GM19240 (cell line): ENCODE measurements at regions not wholly inside any gene's neighbourhood (a gene's known extent, or its start where the extent isn't known, plus 50 kb on each side); places are given as distances from the start of the nearest gene placed in this dataset.

Experiments
- DNase-seq: peaks from one replicate; pipeline ENCODE4 v3.0.0; 2011; ENCODE audit warnings: low spot score; ENCODE audit not compliant: insufficient read length

DNA sequence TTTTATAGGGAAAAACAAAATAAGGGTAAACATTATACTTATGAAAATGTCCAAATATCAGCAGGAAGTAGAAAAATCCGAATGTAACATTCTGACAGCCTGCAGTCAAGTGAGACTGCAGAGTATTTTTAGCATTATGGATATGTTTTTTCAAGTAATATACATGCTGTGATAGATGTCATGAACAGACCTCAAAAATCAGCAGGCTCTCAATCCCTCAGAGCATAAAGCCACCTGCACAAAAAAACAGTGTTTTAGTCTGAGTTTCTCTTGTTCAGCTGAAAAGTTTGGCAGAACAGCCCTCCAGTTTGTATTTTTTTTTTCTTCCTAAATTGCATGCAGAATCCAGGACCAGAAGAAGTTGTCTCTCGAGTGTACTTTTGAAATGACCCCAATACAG lies 219.1 kb upstream of the FMN2 start:
- DNase-seq: no peak

DNA sequence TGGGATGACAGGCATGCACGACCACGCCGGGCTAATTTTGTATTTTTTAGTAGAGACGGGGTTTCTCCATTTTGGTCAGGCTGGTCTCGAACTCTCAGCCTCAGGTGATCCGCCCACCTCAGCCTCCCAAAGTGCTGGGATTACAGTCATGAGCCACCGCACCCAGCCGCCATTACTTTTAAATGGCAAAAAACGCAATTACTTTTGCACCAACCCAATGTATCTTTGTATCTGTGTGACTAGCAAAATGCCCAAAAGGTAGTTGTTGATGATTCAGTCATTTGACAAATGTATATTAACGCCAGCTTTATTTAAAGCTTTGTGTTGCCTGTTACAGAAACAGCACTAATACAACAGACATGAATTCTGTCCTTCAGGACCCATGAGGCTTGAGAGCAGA lies 216.9 kb upstream of the FMN2 start:
- DNase-seq: no peak

DNA sequence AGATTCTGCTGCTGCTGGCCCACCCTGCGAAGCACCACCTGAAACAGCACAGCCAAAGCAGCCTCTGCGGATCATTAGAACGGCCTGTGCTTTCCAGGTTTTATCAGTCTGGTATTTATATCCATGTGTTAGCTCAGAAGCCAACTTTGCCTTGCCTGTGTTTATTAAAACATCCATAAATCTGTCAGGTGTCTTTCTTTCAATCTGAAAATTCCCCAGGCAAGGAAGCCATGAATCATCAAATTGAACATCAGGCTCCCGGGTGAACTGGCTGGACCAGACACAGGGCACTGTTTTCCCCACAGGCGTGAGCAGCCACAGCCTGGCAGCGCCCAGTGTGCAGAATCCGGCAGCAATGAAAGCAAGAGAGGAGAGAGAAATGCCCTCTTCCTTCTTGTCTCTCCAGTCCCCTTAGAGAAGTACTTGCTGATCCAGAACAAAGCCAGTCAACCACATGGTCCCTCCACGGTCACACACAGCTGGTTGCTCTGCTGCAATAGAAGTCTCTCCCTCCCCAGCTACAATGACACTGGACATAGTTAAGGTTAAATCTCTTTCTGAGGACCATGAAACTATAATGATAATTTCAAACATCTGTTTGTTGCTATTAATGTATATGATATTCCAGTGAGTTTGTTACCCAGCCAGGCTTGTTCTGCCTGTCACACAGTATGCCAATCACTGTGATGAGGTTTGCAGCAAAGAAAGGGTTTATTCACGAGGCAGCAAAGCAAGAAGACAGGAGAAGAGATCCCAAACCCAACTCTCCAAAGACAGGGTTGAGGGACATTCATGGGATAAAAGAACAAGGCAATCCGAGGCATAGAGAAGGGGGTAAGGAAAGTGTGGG lies 212.1 kb upstream of the FMN2 start:
- DNase-seq: no peak

DNA sequence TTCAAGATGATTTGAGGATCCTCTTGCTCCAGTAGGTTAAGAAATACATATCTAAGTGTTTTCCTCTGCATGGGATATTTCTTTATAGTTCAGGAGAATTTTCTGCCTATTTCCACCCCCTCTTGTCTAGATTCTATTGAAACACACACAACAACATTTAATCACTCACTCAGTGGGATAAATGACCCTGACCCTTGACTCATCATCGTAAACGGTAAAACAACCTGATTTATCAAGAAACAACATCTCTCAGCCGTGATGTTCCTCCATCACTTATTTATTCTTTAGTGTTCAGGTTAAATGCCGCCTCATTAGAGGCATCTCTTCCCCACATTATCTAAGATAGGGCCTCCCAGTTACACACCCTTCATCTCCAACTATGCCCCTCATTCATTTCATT lies 208.7 kb upstream of the FMN2 start:
- DNase-seq: no peak

DNA sequence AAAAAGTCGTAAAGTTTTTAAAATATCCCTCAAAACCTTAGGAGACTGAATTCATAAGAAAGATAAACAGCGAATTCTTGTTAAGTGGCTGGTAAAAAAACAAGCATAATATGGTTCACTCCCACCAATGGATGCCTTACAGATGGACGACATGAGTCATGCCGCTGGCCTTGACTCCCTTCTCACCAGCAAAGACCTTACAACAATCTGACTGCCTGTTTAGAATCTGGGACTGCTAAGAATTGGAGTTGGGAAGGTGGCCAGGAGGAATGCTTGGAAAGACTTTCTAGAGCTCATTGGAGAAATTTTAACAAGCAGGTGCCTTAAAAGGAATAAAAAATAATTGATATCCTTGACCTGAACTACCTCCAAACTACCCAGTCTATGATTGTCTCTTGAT lies 206.9 kb upstream of the FMN2 start:
- DNase-seq: no peak

DNA sequence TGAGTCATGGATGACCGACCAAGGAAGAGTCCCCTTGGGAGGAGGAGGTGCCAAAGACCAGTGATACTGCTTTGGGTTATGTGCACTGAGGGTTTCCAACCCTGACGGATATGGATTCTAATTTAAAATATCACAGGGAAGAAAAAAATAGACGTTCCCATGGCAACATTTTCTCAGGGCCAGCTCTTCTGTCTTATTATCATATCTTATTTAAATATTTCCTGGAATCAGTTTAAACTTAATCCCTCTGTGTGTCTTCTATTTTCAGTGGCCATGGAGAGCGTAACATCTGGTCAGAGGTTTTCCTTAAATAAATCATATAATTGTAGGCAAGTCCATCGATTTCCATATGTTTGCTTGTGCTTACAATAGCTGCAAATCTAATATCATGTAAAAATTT lies 205.4 kb upstream of the FMN2 start:
- no peak for DNase-seq

DNA sequence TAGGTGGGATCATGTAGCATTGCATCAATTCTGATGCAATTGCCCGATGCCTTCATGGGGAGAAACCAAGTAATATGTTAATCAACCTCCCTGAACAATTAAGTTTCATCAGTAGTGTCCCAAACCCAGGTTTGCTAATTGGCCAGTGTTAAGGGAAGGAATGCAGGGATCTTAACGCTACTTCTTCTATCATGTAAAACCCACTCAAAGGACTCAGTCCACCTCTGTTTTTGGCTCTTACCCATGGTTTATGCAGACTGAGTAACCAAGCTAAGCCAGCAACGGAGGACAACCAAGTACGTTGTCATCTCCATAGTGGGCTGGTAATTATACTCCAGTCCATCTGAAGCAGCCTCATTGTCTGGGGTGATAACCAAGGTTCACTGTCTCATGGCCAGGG lies 203.0 kb upstream of the FMN2 start:
- no peak for DNase-seq

DNA sequence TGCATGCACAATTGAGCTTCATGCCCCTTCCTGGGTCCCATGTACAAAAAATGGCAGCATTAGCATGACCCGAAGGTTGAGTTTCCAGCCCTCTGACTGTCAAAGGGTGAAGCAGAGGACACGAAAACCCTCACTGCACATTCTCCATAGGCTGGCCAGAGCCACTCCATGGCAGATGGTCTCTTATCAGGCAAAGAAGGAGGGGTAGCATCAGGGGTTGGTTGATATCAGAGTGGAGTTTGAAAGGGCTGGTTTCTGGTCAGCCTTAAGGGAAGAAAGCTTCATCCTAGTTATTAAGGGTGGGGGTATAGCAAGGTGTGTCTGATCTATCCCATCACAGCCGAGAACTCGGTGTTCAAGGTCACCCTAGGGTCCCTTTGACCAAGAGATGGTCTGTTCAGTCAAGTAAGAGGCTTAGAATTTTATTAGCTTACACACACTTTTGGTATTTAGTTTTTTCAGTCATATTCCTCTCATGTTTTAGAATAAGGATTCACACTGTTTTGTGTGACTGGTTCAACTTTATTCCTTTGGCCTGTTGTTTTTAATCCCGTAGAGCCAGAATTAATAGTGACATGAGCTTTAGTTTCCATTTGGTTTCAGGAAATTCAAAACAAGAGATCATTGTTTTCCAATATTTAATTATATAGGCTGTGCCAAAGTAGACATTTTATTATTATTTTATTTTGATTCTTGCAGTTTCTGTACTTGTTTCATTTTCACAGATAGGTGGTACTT lies 199.9 kb upstream of the FMN2 start:
- no peak for DNase-seq

DNA sequence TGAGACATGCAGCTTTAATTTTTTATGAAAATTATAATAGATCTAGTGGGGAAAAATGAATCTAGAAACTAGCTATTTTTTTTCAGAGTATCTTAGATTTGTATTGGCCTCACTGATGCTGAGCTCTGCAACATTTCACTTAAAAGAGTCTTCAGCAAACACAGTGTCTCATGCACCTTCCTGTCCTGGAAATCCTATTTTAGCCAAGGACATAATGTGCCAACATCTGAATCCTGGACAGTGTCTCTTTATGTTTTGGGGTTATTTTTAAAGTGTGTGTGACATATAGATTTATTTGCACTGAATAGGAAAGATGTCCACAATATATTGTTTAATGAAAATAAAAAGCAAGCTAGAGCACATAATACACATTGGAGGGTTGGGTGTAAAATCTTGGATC lies 199.1 kb upstream of the FMN2 start:
- no peak for DNase-seq

DNA sequence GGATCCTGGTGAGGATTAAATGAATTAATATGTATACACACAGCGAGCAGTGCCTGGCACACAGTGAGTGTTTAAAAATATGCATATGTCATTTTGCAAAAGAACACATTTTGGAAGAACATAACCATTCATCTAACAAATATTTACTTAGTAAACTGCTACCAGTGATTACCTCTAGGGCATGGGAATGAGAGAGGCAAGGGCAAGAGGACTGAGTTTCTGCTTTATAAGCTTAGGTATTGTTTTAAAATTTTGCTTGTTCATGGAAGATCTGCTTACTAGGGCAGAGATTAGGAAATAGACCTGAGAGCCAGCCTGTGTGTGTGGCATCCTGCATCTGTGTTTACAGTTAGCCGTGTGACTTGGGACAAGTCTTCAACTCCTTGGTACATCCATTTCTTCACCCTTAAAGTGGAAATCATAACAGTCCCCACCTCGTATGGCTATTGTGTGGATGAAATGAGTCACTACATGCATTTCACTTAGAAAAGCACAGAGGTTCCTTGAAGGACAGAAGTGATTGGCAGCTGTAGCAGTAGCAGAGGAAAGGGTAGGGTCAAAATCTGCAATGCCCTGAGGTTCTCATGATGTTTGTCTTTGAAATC lies 198.5 kb upstream of the FMN2 start:
- no peak for DNase-seq

DNA sequence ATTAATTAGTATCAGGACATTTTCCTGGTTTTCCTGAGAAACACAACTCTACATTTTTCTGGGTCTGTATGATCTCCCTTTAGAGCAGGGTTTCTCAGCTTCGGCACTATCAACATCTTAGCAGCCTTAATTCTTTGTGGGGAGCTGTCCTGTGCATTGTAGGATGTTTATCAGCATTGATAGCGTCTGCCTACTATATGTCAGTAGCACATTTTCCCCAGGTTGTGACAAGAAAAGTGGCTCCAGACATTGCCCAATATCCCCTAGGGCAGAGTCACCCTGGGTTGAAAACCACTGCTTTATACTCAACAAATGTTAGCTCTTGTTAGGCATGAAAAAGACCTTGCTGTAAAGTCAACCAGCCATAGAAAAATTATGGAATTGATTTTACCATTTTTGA lies 195.1 kb upstream of the FMN2 start:
- DNase-seq: no peak

DNA sequence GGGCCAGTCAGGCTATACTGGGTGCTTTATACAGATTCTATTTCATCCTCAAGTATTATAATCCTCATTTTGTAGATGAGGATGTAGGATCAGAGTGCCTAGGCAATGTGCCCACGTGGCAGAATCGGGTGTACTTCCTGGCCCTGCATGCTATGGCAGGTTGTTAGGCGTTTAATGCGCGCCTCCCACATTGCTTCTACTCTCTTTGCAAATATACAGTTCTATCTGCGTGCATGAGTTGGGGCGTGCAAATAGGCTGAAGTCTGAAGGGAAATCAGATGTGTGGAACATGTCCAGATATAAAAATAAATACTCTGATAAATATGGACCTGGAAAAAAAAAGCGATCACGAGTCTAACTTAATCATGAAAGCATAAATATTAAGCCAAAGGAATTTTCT lies 194.7 kb upstream of the FMN2 start:
- no peak for DNase-seq

DNA sequence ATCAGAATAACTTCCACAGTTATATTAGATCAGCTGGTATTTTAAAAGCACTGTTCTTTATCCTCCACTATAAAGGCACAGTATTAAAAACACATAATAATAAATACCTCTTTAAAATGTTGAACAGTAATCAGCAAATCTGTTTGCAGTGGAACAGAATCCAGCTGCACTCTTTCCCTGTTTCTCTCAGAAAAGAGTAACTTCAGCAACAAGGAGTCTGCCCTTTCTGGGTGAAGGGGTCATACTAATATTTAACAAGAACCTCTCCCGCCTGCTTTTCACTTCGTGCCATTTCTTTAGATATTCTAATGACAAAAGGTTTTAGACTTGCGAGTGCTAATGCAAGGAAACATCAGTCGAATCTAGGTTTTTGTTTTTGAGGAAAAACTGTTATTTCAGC lies 194.2 kb upstream of the FMN2 start:
- DNase-seq: no peak

DNA sequence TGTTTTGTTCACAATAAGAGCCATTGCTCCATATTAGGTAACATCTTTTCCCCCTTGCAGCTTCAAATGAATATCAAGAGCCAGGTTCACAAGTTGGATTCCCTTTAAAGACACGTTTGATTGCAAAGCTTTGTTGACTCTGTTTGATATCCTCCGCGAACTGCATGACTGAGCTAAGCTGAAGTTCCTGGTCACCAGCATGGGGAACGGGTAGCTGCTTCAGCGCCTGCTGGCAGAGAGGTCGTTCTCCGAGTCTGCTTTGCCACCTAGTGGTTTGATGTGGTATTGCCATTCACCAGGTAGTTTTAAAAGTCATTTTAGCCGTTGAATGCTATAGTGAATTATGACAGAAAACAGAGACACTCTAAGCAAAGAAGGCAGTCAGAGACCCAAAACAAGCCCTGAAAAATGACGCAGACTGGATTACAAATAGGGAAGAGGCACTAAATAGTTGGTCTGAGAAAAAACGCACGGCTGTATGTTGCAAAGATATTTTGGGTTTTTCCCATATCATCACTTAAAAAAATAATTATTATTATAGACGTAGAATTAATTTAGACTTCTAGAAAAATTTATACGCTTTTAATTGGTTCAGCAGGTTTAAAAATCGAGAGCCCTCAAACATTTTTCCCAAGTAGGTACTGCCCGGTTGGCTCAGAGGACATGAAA lies 193.5 kb upstream of the FMN2 start:
- DNase-seq: peak; percentile 54

DNA sequence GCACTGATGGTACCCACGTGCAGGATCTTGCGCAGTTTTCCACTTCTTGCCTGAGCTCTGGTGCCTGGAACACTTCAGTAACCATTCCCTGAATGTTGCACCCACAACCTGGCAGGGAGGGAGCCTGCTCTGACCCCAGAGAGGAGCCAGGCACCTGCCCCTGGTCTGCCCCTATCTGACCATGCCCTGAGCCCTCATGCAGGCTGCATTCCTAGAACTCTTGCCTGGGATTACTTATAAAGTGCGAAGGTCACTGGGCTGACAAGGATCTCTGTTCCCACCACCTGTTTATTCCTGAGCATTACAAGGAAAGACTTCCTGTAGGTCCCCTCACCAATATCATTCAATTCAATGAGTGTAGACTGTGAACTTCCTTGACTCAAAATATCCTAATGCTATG lies 191.9 kb upstream of the FMN2 start:
- DNase-seq: no peak

DNA sequence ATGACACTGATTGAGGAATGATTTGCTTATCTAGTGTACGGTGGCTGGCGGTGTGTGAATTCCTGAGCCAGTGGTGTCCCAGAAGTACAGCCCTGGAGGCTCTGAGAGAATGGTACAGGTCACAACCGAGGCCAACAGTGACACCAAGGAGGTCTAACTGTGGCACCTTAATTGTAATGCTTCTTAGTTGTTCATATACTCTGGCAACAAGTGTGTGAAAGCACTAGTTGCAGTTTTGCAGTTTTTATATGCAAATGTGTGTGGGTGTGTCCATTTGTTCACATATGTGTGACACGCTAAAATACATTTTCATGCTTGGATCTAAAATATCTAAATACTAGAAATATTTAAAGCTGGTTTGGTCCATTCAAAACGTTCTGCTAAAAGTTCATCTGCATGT lies 185.3 kb upstream of the FMN2 start:
- DNase-seq: no peak

DNA sequence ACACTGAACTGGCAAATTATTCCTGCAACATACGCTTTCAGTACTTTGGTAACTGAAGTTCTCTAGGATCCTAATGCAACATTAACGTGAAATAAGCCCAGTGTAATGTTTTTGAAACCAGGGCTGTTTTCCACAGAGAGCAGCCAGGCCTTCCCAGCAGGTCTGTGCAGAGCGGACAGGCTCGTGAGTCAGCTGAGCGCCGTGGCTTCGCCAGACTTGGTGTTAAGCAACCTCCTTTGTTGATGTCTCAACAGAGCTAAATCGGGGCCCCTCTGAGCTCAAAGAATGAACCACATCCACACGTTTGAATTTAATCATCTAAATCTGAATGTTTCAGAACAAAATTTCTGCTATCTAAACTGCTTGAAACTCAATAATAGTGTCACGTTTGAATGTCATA lies 181.8 kb upstream of the FMN2 start:
- DNase-seq: no peak

DNA sequence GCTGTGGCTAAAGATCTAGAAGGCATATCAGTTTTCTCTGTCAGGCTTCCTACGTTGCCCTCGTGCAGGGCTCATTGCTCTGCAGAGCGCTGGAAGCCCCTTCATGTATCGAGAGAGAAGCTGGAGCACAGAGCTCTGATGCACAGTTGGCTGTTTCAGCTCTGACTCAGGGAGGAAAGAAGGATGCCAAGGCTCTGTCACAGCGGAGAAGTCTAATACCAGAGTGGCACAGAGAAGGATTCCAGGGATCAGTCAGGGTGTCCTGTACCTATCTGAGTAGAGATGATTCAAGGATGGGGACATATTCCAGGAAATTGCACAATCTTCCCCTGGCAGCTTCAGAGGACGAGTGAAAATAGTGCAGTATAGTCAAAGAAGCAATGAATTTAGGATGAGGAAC lies 179.2 kb upstream of the FMN2 start:
- no peak for DNase-seq

DNA sequence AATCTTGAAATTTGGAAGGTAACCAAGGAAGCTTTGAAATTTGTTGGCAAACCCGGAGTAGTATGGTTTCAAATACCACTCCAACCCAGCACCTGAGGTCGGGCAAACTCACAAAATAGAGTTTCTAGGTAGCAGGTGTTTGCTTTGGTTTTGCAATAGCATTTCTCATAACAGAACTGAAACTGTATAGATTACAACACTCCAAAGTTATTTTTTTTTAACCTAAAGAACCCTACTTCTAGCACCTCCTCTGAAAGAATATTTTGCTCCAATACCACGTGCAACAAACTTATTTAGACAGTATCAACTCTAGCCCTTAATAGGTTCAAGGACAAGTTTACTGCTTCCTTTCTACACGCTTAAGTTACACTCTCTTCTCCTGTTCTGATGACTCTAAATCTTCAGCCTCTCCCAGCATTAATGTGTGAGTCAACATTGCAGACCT lies 178.5 kb upstream of the FMN2 start:
- DNase-seq: no peak

DNA sequence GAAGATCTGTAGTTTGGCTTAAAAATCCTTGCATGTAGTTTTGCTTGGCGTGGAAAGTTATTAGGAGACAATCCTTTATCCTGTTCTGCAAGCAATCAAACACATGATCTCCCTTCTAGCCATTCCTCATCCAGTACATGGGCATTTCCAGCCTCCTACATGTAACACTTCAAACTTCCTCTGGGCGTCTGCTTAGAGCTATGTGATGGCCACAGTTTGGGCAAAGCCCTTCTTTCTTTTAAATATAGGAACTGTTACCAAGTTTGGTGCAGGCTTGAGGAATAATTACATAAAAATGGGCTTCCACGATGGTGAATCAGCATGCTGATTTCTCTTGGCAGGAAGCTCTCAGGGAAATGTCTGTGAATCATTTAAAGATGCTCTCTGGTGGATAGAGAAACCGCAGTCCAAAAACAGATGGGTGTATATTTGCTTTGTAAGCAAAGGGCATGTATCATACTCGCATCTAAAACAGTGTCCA lies 176.9 kb upstream of the FMN2 start:
- no peak for DNase-seq

DNA sequence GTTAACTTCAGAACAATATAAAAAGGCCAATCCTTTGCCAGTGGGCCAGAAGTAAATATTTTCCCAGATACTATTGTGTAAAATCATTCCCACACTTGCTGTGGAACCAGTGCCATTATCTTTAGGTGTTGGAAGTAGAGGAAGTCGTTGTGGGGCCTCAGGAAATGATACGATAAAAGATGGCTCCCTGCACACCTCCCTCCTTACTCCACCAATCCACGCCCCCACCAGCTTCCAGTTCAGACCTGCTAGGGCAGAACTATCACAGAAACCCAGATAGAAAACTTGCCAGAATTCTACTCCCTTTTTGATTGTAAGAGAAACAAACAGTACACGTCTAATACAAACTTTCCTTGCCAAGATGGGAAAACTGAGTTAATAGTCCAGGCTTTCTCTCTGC lies 173.0 kb upstream of the FMN2 start:
- no peak for DNase-seq

DNA sequence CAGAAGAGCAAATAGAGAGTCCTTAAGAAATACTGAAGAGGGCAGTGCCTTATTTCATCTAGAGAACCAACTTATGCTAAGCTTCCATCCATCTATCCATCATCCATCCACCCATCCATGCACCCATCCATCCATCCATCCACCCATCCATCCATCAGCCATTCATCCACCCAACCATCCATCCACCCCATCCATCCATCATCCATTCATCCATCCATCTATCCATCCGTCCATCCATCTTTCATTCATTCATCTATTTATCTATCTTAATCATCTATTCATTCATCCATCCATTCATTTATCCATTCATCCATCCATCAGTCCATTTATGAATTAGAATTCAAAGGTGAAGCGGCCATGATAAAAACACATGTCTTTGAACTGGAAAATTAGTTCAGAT lies 171.5 kb upstream of the FMN2 start:
- DNase-seq: no peak
